ENCODE measurements at regions not wholly inside any gene's neighbourhood (a gene's known extent, or its start where the extent isn't known, plus 50 kb on each side); places are given as distances from the start of the nearest gene placed in this dataset.

DNA sequence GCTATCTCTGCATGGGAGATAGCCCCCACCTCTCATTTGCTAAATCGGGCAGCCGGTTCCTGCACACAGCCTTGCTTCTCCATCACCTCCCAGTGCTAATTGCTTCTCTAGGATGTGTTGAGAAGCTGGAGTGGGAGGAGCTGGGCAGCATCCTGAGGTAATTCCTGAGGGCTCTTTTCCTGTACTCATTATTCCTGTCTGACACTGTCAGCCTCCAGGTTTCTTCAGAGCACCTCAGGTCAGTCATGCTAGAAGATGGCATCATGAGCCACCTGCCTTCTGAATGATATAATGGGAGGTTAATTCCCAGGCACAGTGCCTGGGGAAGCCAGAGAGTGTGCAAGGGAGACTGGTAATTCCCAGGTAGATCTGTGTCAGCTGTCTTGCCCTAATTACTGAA, 133.0 kb downstream of the RAB38 start:
- H3K36me3 ChIP-seq (ENCODE audit: insufficient read depth, insufficient read length, low read length), result no peaks in the 10 kb centered on the region
- no peak overlapping the region for H3K9ac ChIP-seq (ENCODE audit: insufficient read length, low read depth)
- H3K27me3 ChIP-seq (ENCODE audit: insufficient read depth, insufficient read length), result no peaks in the 10 kb centered on the region
- DNase-seq (ENCODE audit: low read depth, low spot score), result no peak
- H3K4me1 ChIP-seq (ENCODE audit: insufficient read depth, insufficient read length), result no peaks in the 10 kb centered on the region
- no peaks in the 10 kb centered on the region for H3K9me3 ChIP-seq (ENCODE audit: insufficient read depth, low read length)
- no peak overlapping the region for H3K4me3 ChIP-seq (ENCODE audit: insufficient read length, low read depth)
- TF ChIP-seq ZNF274 (IDR thresholded peaks at IDR 0.05; ENCODE audit: low read depth, low read length) (no peak), SUZ12 (IDR thresholded peaks at IDR 0.05; ENCODE audit: extremely low read depth, insufficient read depth, insufficient read length) (no peak), YY1 (IDR thresholded peaks at IDR 0.05; ENCODE audit: insufficient read depth, insufficient read length) (no peak)

DNA sequence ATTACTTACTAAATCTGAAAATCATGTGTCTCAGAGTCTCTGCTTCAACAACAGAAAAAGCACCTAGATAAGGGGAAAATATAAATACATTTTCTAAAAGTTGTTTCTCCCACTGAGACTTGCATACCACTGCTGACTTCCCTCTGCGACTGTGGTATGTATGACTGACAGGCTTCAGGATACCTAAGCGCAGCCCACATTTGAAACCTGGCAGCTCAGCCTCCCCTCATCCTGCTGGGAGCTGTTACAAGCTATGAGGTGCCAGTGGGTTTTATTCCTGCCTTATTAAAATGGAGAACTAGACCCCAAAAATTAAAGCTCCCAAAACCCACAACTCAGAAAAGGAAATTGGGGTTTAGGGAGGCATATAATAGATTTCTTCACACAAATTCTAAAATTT, 133.6 kb downstream of the RAB38 start:
- H3K27me3 ChIP-seq (ENCODE audit: insufficient read depth, insufficient read length), result no peaks in the 10 kb centered on the region
- H3K36me3 ChIP-seq (ENCODE audit: insufficient read depth, insufficient read length, low read length), result no peaks in the 10 kb centered on the region
- TF ChIP-seq YY1 (IDR thresholded peaks at IDR 0.05; ENCODE audit: insufficient read depth, insufficient read length) (no peak), ZNF274 (IDR thresholded peaks at IDR 0.05; ENCODE audit: low read depth, low read length) (no peak), SUZ12 (IDR thresholded peaks at IDR 0.05; ENCODE audit: extremely low read depth, insufficient read depth, insufficient read length) (no peak)
- no peak for DNase-seq (ENCODE audit: low read depth, low spot score)
- H3K4me3 ChIP-seq (ENCODE audit: insufficient read length, low read depth), result no peak overlapping the region
- no peaks in the 10 kb centered on the region for H3K4me1 ChIP-seq (ENCODE audit: insufficient read depth, insufficient read length)
- H3K9me3 ChIP-seq (ENCODE audit: insufficient read depth, low read length), result no peaks in the 10 kb centered on the region
- no peak overlapping the region for H3K9ac ChIP-seq (ENCODE audit: insufficient read length, low read depth)

DNA sequence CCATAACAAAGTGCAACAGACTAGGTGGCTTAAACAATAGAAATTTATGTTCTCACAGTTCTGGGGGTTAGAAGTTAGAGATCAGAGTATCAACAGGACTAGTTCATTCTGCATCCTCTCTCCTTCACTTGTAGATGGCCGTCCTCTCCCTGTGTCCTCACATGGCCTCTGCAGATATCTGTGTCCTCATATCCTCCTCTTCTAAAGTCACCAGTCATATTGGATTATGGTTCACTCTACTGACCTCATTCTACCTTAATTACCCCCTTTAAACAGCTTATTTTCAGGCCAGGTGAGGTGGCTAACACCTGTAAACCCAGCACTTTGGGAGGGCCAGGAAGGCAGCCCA, 135.1 kb downstream of the RAB38 start:
- TF ChIP-seq ZNF274 (IDR thresholded peaks at IDR 0.05; ENCODE audit: low read depth, low read length), result no peak
- TF ChIP-seq SUZ12 (IDR thresholded peaks at IDR 0.05; ENCODE audit: extremely low read depth, insufficient read depth, insufficient read length), result no peak
- TF ChIP-seq YY1 (IDR thresholded peaks at IDR 0.05; ENCODE audit: insufficient read depth, insufficient read length), result no peak
- no peaks in the 10 kb centered on the region for H3K9me3 ChIP-seq (ENCODE audit: insufficient read depth, low read length)
- H3K36me3 ChIP-seq (ENCODE audit: insufficient read depth, insufficient read length, low read length), result no peaks in the 10 kb centered on the region
- no peak overlapping the region for H3K4me3 ChIP-seq (ENCODE audit: insufficient read length, low read depth)
- no peak overlapping the region for H3K9ac ChIP-seq (ENCODE audit: insufficient read length, low read depth)
- H3K27me3 ChIP-seq (ENCODE audit: insufficient read depth, insufficient read length), result no peaks in the 10 kb centered on the region
- no peak for DNase-seq (ENCODE audit: low read depth, low spot score)
- no peaks in the 10 kb centered on the region for H3K4me1 ChIP-seq (ENCODE audit: insufficient read depth, insufficient read length)

DNA sequence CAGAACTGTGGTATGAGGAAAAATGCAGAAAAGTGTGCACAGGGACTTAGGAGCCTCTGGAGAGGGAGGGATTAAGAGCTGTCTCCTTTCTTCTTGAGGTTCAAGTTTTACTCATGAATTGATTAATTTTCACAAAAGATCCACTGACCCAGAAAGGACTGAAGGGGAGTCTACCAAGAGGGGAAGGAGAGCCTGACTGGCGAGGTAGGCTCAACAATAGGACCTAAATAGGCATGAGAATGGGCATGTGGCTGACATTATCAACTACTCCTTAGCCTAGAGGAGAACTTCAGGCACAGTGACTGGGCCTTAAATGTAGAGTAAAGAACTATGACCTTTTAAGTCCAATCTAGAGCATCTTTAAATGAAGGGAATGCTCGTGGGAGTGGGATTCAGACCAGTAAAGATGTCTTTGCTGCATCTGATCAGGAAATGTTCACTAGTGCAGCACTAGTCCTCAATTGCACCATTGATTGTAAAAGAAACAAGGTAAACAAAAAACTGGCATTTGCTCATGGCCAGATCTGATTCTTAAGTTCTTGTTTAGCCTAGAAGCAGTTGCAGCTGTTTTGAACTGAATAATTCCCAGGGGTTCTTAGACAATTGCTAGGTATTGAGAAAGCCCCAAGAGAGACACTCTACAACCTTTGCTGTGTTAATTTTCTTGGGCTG, 135.6 kb downstream of the RAB38 start:
- Histone ChIP-seq H3K4me1 (ENCODE audit: insufficient read depth, insufficient read length) (no peaks in the 10 kb centered on the region), H3K27me3 (ENCODE audit: insufficient read depth, insufficient read length) (no peaks in the 10 kb centered on the region), H3K9ac (ENCODE audit: insufficient read length, low read depth) (no peak overlapping the region), H3K4me3 (ENCODE audit: insufficient read length, low read depth) (no peak overlapping the region), H3K9me3 (ENCODE audit: insufficient read depth, low read length) (no peaks in the 10 kb centered on the region), H3K36me3 (ENCODE audit: insufficient read depth, insufficient read length, low read length) (no peaks in the 10 kb centered on the region)
- TF ChIP-seq YY1 (IDR thresholded peaks at IDR 0.05; ENCODE audit: insufficient read depth, insufficient read length) (no peak), SUZ12 (IDR thresholded peaks at IDR 0.05; ENCODE audit: extremely low read depth, insufficient read depth, insufficient read length) (no peak), ZNF274 (IDR thresholded peaks at IDR 0.05; ENCODE audit: low read depth, low read length) (no peak)
- no peak for DNase-seq (ENCODE audit: low read depth, low spot score)

DNA sequence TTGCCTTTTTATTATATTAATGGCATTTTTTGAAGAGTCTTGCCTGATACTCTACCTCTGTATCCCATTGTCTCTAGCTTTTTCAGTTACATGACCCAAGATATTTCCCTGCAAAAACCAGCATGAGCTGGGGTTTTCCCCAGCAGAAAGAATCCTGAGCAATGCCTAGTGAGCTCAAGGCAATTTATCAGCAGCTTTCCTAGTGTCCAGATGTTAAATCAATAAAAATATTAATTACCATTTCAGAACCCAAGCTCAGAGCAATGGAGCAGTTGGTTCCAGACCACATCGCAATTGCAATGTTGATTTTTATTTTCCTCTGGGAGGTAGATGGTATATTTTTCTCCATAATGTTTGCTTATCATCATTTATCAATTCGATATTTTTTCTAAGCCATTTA, 137.2 kb downstream of the RAB38 start:
- Histone ChIP-seq H3K9ac (ENCODE audit: insufficient read length, low read depth) (no peak overlapping the region), H3K27me3 (ENCODE audit: insufficient read depth, insufficient read length) (no peaks in the 10 kb centered on the region), H3K9me3 (ENCODE audit: insufficient read depth, low read length) (no peaks in the 10 kb centered on the region), H3K4me3 (ENCODE audit: insufficient read length, low read depth) (no peak overlapping the region), H3K36me3 (ENCODE audit: insufficient read depth, insufficient read length, low read length) (no peaks in the 10 kb centered on the region), H3K4me1 (ENCODE audit: insufficient read depth, insufficient read length) (no peaks in the 10 kb centered on the region)
- DNase-seq (ENCODE audit: low read depth, low spot score), result no peak
- TF ChIP-seq YY1 (IDR thresholded peaks at IDR 0.05; ENCODE audit: insufficient read depth, insufficient read length), result no peak
- TF ChIP-seq ZNF274 (IDR thresholded peaks at IDR 0.05; ENCODE audit: low read depth, low read length), result no peak
- no peak for TF ChIP-seq SUZ12 (IDR thresholded peaks at IDR 0.05; ENCODE audit: extremely low read depth, insufficient read depth, insufficient read length)

DNA sequence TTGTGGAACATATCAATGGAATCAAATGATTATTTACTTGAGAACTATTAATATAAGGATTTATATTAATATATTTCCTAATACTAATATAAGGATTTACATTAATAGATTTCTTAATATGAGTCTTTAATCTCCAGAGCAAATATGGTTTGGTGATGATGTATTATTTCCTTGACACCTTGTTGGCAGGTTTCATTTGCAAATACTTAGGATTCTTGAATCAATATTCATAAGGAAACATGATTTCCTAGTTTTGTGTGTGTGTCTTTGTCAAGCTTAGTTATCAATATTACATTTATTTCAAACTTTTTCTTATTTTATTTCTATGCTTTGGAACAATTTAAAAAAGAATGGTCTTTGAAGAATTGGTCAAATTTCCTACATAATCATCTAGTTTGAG, 138.5 kb downstream of the RAB38 start:
- DNase-seq (ENCODE audit: low read depth, low spot score), result no peak
- H3K27me3 ChIP-seq (ENCODE audit: insufficient read depth, insufficient read length), result no peaks in the 10 kb centered on the region
- no peak for TF ChIP-seq YY1 (IDR thresholded peaks at IDR 0.05; ENCODE audit: insufficient read depth, insufficient read length)
- no peak for TF ChIP-seq ZNF274 (IDR thresholded peaks at IDR 0.05; ENCODE audit: low read depth, low read length)
- TF ChIP-seq SUZ12 (IDR thresholded peaks at IDR 0.05; ENCODE audit: extremely low read depth, insufficient read depth, insufficient read length), result no peak
- H3K4me3 ChIP-seq (ENCODE audit: insufficient read length, low read depth), result no peak overlapping the region
- H3K9ac ChIP-seq (ENCODE audit: insufficient read length, low read depth), result no peak overlapping the region
- H3K4me1 ChIP-seq (ENCODE audit: insufficient read depth, insufficient read length), result no peaks in the 10 kb centered on the region
- H3K9me3 ChIP-seq (ENCODE audit: insufficient read depth, low read length), result no peaks in the 10 kb centered on the region
- H3K36me3 ChIP-seq (ENCODE audit: insufficient read depth, insufficient read length, low read length), result no peaks in the 10 kb centered on the region

DNA sequence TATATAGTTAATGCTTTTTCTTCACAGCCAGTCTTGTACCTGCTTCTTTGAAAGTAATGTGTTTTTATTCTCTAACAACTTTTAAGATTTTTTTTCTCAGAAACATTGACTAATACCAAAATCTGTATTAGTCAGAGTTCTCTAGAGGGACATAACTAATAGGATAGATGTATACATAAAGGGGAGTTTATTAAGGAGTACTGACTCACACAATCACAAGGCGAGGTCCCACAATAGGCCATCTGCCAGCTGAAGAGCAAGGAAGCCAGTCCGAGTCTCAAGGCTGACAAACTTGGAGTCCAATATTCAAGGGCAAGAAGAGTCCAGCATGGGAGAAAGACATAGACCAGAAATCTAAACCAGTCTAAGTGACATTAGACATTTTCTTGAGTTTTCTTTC, 140.0 kb downstream of the RAB38 start:
- no peak overlapping the region for H3K4me3 ChIP-seq (ENCODE audit: insufficient read length, low read depth)
- no peak for DNase-seq (ENCODE audit: low read depth, low spot score)
- no peaks in the 10 kb centered on the region for H3K27me3 ChIP-seq (ENCODE audit: insufficient read depth, insufficient read length)
- no peaks in the 10 kb centered on the region for H3K36me3 ChIP-seq (ENCODE audit: insufficient read depth, insufficient read length, low read length)
- no peaks in the 10 kb centered on the region for H3K9me3 ChIP-seq (ENCODE audit: insufficient read depth, low read length)
- no peak overlapping the region for H3K9ac ChIP-seq (ENCODE audit: insufficient read length, low read depth)
- TF ChIP-seq YY1 (IDR thresholded peaks at IDR 0.05; ENCODE audit: insufficient read depth, insufficient read length) (no peak), ZNF274 (IDR thresholded peaks at IDR 0.05; ENCODE audit: low read depth, low read length) (no peak), SUZ12 (IDR thresholded peaks at IDR 0.05; ENCODE audit: extremely low read depth, insufficient read depth, insufficient read length) (no peak)
- H3K4me1 ChIP-seq (ENCODE audit: insufficient read depth, insufficient read length), result no peaks in the 10 kb centered on the region
